IMR-90 (cell line): ENCODE measurements at regions not wholly inside any gene's neighbourhood (a gene's known extent, or its start where the extent isn't known, plus 50 kb on each side); places are given as distances from the start of the nearest gene placed in this dataset.

ENCODE experiments used
- NFE2L2 ChIP-seq: fragments of 150-350 bp; IDR thresholded peaks from 2 replicates; pipeline ENCODE4 v1.6.1; 2016; ENCODE audit warnings: low read depth, mild to moderate bottlenecking, low read length
- POLR2A ChIP-seq: IDR thresholded peaks from 2 replicates; pipeline ENCODE4 v1.6.1; 2012; ENCODE audit warnings: mild to moderate bottlenecking, low read depth, low read length
- RAD21 ChIP-seq: IDR thresholded peaks from 2 replicates; pipeline ENCODE4 v1.6.1; 2012; ENCODE audit warnings: low read length, improper control_type of control experiment
- RCOR1 ChIP-seq: IDR thresholded peaks from 2 replicates; pipeline ENCODE4 v1.6.1; 2012; ENCODE audit warnings: mild to moderate bottlenecking, low read length, improper control_type of control experiment; ENCODE audit not compliant: insufficient replicate concordance
- SMC3 ChIP-seq: fragments of 150-350 bp; IDR thresholded peaks from 2 replicates; pipeline ENCODE4 v1.6.1; 2016; ENCODE audit warnings: low read depth, mild to moderate bottlenecking, antibody characterized with exemption, low read length, moderate library complexity
- TF ChIP-seq, protein P1 (sequence below): fragments of 150-350 bp; IDR thresholded peaks from 2 replicates; pipeline ENCODE4 v1.6.1; 2017; ENCODE audit warnings: mild to moderate bottlenecking, antibody characterized with exemption, low read length, low read depth
- TF ChIP-seq, protein P2 (sequence below): conservative IDR thresholded peaks from 2 replicates; pipeline ENCODE4 v1.5.1; 2012; ENCODE audit warnings: mild to moderate bottlenecking, low read depth, low read length, improper control_type of control experiment

DNA sequence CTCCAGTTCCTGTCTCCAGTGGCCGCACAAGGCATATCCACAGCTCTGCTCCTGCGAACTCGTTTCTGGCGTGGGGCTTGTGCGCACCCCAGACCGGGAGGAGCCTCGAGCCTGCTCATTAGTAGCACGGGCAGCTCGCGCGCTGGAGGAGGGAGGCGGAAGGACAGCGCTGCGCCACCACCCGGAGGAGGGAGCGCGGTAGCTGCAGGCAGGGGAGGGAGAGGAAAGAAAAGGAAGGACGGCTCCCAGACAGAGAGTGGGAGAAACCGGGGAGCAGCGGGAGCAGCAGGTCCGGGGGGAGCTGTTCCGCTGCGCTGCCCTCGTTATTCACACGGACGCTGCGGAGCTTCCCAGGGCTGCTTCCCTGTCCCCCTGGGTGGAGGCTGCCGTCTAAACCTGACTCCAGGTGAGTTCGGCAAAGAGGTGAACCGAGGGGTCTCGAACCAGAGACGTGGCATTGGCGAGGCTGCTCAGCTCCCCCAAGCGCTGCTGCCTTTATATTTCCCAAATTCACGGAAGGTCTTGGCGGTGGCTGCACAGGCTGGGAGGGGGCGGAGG, 121.3 kb upstream of the ZNF717 start:
- TF ChIP-seq, protein P1, sequence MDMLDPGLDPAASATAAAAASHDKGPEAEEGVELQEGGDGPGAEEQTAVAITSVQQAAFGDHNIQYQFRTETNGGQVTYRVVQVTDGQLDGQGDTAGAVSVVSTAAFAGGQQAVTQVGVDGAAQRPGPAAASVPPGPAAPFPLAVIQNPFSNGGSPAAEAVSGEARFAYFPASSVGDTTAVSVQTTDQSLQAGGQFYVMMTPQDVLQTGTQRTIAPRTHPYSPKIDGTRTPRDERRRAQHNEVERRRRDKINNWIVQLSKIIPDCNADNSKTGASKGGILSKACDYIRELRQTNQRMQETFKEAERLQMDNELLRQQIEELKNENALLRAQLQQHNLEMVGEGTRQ: no peak
- TF ChIP-seq, protein P2, sequence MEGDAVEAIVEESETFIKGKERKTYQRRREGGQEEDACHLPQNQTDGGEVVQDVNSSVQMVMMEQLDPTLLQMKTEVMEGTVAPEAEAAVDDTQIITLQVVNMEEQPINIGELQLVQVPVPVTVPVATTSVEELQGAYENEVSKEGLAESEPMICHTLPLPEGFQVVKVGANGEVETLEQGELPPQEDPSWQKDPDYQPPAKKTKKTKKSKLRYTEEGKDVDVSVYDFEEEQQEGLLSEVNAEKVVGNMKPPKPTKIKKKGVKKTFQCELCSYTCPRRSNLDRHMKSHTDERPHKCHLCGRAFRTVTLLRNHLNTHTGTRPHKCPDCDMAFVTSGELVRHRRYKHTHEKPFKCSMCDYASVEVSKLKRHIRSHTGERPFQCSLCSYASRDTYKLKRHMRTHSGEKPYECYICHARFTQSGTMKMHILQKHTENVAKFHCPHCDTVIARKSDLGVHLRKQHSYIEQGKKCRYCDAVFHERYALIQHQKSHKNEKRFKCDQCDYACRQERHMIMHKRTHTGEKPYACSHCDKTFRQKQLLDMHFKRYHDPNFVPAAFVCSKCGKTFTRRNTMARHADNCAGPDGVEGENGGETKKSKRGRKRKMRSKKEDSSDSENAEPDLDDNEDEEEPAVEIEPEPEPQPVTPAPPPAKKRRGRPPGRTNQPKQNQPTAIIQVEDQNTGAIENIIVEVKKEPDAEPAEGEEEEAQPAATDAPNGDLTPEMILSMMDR: no peak
- TF ChIP-seq POLR2A (no peak), NFE2L2 (no peak), RCOR1 (no peak), RAD21 (no peak), SMC3 (no peak)
